OCI-LY3 (cell line): ENCODE measurements at regions not wholly inside any gene's neighbourhood (a gene's known extent, or its start where the extent isn't known, plus 50 kb on each side); places are given as distances from the start of the nearest gene placed in this dataset.

ENCODE experiments used
- EZH2phosphoT487 ChIP-seq: fragments of 200-600 bp; shearing (Covaris generic); IDR thresholded peaks from 2 replicates; pipeline ENCODE4 v1.6.1; 2018; ENCODE audit warnings: antibody characterized with exemption, mixed run types, low read depth
- TF ChIP-seq, protein P1 (sequence below): fragments of 200-600, 300-600 bp; sonication (generic); IDR thresholded peaks from 2 replicates; pipeline ENCODE4 v1.5.1; 2014; ENCODE audit warnings: antibody characterized with exemption, low read length, low read depth

DNA sequence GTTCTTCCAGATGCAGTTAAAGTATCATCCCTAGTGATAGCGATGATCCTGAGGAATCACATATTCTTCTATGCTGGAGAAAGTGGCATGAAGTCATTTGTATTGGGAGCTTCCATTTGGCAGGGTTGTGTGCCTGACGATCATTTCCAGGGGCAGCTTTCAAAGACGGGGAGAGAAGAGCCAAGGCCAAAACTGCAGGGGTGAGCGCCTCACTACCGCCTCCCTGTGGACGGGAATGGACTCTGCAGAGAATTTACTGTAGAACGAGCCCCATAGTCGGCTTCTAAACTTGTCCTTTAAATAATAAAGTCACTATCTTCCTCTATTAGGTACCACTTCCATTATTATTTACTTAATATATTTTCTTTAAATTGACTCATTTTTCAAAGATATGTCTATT is 555.9 kb upstream of the TMEM132C start:
- TF ChIP-seq, protein P1, sequence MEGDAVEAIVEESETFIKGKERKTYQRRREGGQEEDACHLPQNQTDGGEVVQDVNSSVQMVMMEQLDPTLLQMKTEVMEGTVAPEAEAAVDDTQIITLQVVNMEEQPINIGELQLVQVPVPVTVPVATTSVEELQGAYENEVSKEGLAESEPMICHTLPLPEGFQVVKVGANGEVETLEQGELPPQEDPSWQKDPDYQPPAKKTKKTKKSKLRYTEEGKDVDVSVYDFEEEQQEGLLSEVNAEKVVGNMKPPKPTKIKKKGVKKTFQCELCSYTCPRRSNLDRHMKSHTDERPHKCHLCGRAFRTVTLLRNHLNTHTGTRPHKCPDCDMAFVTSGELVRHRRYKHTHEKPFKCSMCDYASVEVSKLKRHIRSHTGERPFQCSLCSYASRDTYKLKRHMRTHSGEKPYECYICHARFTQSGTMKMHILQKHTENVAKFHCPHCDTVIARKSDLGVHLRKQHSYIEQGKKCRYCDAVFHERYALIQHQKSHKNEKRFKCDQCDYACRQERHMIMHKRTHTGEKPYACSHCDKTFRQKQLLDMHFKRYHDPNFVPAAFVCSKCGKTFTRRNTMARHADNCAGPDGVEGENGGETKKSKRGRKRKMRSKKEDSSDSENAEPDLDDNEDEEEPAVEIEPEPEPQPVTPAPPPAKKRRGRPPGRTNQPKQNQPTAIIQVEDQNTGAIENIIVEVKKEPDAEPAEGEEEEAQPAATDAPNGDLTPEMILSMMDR = peak; percentile 43
- no peak for TF ChIP-seq EZH2phosphoT487
